MM.1S (cell line): ENCODE measurements at regions not wholly inside any gene's neighbourhood (a gene's known extent, or its start where the extent isn't known, plus 50 kb on each side); places are given as distances from the start of the nearest gene placed in this dataset.

Experiments
- DNase-seq: peaks from one replicate; pipeline ENCODE4 v3.0.0-alpha.2; 2015
- H2AFZ ChIP-seq: fragments of 300-600 bp; sonication (generic); 2 replicates; pipeline ENCODE4 v1.6.0; 2016; ENCODE audit warnings: antibody characterized with exemption, low read length
- H3F3A ChIP-seq: fragments of 300-600 bp; sonication (generic); 2 replicates; pipeline ENCODE4 v1.6.1; 2016; ENCODE audit warnings: mild to moderate bottlenecking, antibody characterized with exemption, low read length, moderate library complexity, mixed read lengths; ENCODE audit not compliant: insufficient read depth
- H3K27ac ChIP-seq: fragments of 300-600 bp; sonication (generic); 2 replicates; pipeline ENCODE4 v1.5.1; 2016; ENCODE audit warnings: mild to moderate bottlenecking, low read length
- H3K27me3 ChIP-seq: fragments of 300-600 bp; sonication (generic); replicated peaks from 2 replicates; pipeline ENCODE4 v1.6.0; 2016; ENCODE audit warnings: low read length; ENCODE audit not compliant: insufficient read depth
- H3K36me3 ChIP-seq: fragments of 300-600 bp; sonication (generic); replicated peaks from 2 replicates; pipeline ENCODE4 v1.6.1; 2016; ENCODE audit warnings: mild to moderate bottlenecking, low read length, mixed read lengths; ENCODE audit not compliant: insufficient read depth
- H3K4me1 ChIP-seq: fragments of 300-600 bp; sonication (generic); 2 replicates; pipeline ENCODE4 v1.6.1; 2016; ENCODE audit warnings: low read length, mixed read lengths
- H3K4me2 ChIP-seq: fragments of 300-600 bp; sonication (generic); 2 replicates; pipeline ENCODE4 v1.6.0; 2016; ENCODE audit warnings: low read depth, low read length
- H3K4me3 ChIP-seq: fragments of 300-600 bp; sonication (generic); 2 replicates; pipeline ENCODE4 v1.5.1; 2016; ENCODE audit warnings: low read length, mixed read lengths
- H3K79me2 ChIP-seq: fragments of 300-600 bp; sonication (generic); 2 replicates; pipeline ENCODE4 v1.6.1; 2016; ENCODE audit warnings: mixed run types, low read length, mixed read lengths
- H3K9ac ChIP-seq: fragments of 300-600 bp; sonication (generic); 2 replicates; pipeline ENCODE4 v1.6.1; 2016; ENCODE audit warnings: low read length, mixed read lengths
- H3K9me2 ChIP-seq: fragments of 300-600 bp; sonication (generic); replicated peaks from 2 replicates; pipeline ENCODE4 v1.6.1; 2016; ENCODE audit warnings: mild to moderate bottlenecking, low read length, mixed read lengths; ENCODE audit not compliant: insufficient read depth
- H3K9me3 ChIP-seq: fragments of 300-600 bp; sonication (generic); replicated peaks from 2 replicates; pipeline ENCODE4 v1.6.1; 2016; ENCODE audit warnings: mild to moderate bottlenecking, low read length, mixed read lengths; ENCODE audit not compliant: insufficient read depth
- H4K20me1 ChIP-seq: fragments of 300-600 bp; sonication (generic); 2 replicates; pipeline ENCODE4 v1.6.1; 2016; ENCODE audit warnings: mild to moderate bottlenecking, low read length, moderate library complexity, mixed read lengths; ENCODE audit not compliant: insufficient read depth
- EZH2 ChIP-seq: fragments of 300-600 bp; sonication (generic); optimal IDR thresholded peaks from 2 replicates; pipeline ENCODE3; 2017; ENCODE audit warnings: low read depth, mild to moderate bottlenecking, antibody characterized with exemption, low read length, mixed read lengths
- EZH2phosphoT487 ChIP-seq: fragments of 300-600 bp; sonication (generic); IDR thresholded peaks from 2 replicates; pipeline ENCODE4 v1.6.1; 2018; ENCODE audit warnings: antibody characterized with exemption, low read length
- TF ChIP-seq, protein P1 (sequence below): fragments of 300-600 bp; sonication (generic); IDR thresholded peaks from 2 replicates; pipeline ENCODE4 v1.5.1; 2016; ENCODE audit warnings: antibody characterized with exemption, low read length, mixed read lengths

DNA sequence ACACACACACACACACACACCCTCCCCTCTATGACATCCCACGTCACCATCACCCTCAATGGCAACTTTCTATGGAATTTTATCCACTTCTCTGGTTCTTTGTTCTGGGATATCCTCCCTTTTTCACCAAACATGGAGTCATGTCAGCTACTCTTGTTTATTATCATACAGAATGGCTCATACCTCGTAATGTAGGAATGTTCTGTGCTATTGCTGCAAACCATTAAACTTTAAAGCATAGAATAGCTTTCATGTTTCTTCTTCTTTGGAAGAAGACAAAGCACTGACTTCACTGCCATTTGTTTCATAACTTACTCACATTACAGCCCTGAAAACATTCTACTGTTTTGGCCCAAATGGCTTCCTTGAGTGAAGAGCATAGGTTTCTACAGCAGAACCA, 163.4 kb downstream of the FOXO1 start:
- DNase-seq: no peak
- TF ChIP-seq EZH2: no peak
- TF ChIP-seq, protein P1, sequence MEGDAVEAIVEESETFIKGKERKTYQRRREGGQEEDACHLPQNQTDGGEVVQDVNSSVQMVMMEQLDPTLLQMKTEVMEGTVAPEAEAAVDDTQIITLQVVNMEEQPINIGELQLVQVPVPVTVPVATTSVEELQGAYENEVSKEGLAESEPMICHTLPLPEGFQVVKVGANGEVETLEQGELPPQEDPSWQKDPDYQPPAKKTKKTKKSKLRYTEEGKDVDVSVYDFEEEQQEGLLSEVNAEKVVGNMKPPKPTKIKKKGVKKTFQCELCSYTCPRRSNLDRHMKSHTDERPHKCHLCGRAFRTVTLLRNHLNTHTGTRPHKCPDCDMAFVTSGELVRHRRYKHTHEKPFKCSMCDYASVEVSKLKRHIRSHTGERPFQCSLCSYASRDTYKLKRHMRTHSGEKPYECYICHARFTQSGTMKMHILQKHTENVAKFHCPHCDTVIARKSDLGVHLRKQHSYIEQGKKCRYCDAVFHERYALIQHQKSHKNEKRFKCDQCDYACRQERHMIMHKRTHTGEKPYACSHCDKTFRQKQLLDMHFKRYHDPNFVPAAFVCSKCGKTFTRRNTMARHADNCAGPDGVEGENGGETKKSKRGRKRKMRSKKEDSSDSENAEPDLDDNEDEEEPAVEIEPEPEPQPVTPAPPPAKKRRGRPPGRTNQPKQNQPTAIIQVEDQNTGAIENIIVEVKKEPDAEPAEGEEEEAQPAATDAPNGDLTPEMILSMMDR: no peak
- TF ChIP-seq EZH2phosphoT487: no peak
- H3K36me3 ChIP-seq: no peaks in the 10 kb centered on the region
- no peaks in the 10 kb centered on the region for H3K9me3 ChIP-seq
- no peaks in the 10 kb centered on the region for H3K9me2 ChIP-seq
- no peaks in the 10 kb centered on the region for H3K79me2 ChIP-seq
- no peak overlapping the region for H3K4me3 ChIP-seq
- H3K4me1 ChIP-seq: no peaks in the 10 kb centered on the region
- no peaks in the 10 kb centered on the region for H3K27me3 ChIP-seq
- H3K9ac ChIP-seq: no peak overlapping the region
- no peak overlapping the region for H3K27ac ChIP-seq
- H3F3A ChIP-seq: no peaks in the 10 kb centered on the region
- H4K20me1 ChIP-seq: no peaks in the 10 kb centered on the region
- H3K4me2 ChIP-seq: no peak overlapping the region
- H2AFZ ChIP-seq: no peak overlapping the region

DNA sequence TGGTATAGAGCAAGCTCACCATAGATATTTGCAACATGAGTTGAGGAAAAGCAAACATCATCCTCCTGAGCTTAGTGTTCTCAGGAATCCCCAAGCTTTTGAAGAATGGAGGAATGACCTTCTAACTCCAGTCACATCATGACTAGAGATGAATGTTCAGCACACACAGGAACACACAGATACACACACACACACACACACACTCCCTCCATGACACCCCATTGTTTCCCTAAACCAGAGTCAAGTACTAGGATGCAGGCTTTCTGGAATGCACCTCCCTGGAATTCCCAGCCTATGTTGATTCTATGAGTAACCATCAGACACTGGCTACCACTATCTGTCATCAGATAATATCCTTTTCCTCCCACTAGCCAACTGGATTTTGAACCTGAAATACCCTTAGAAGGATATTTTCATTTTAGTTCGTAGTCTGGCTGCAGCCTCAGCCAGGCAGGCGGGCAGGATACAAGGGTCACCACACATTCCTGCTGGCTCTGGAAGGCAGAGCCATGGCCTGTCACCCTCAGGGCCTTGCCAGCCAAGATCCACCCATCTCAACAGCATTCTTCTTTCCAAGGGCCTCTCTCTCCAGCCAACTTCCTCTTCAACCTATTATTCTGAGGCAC, 162.4 kb downstream of the FOXO1 start:
- Histone ChIP-seq H3K4me1 (no peaks in the 10 kb centered on the region), H2AFZ (no peak overlapping the region), H3K27ac (no peak overlapping the region), H3K27me3 (no peaks in the 10 kb centered on the region), H3F3A (no peaks in the 10 kb centered on the region), H3K4me2 (no peak overlapping the region), H4K20me1 (no peaks in the 10 kb centered on the region), H3K36me3 (no peaks in the 10 kb centered on the region), H3K9me3 (no peaks in the 10 kb centered on the region), H3K79me2 (no peaks in the 10 kb centered on the region), H3K9ac (no peak overlapping the region), H3K4me3 (no peak overlapping the region), H3K9me2 (no peaks in the 10 kb centered on the region)
- no peak for TF ChIP-seq EZH2phosphoT487
- TF ChIP-seq EZH2: no peak
- TF ChIP-seq, protein P1: no peak
- DNase-seq: no peak

DNA sequence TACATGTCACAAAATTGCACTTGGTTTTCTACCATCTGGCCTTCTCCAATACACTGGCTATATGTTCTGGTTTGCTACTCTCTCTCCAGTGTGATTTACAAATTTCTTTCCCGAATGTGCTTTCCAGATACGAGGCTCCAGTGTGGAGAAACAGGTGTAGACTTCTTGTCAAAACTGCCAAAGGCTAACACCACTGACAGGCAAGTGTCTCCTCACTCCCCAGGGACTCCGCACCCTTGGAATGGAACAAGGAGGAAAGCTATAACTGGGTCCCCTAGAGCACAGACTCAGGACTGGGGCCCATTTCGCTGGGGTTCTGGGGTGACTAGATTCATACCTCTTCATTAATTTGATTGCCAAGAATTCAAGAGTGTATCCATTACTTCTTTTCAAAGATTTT, 161.8 kb downstream of the FOXO1 start:
- Histone ChIP-seq H4K20me1 (no peaks in the 10 kb centered on the region), H3K4me2 (no peak overlapping the region), H3K4me3 (no peak overlapping the region), H3F3A (no peaks in the 10 kb centered on the region), H3K9ac (no peak overlapping the region), H3K27me3 (no peaks in the 10 kb centered on the region), H3K36me3 (no peaks in the 10 kb centered on the region), H3K9me3 (no peaks in the 10 kb centered on the region), H3K79me2 (no peaks in the 10 kb centered on the region), H3K27ac (no peak overlapping the region), H3K9me2 (no peaks in the 10 kb centered on the region), H2AFZ (no peak overlapping the region), H3K4me1 (no peaks in the 10 kb centered on the region)
- TF ChIP-seq, protein P1: no peak
- TF ChIP-seq EZH2 (no peak), EZH2phosphoT487 (no peak)
- no peak for DNase-seq
